Left hindlimb (tissue), 1 donor: ENCODE measurements at regions not wholly inside any gene's neighbourhood (a gene's known extent, or its start where the extent isn't known, plus 50 kb on each side); places are given as distances from the start of the nearest gene placed in this dataset.

Experiments used
- DNase-seq: peaks from one replicate; pipeline ENCODE4 v3.0.0-alpha.2; 2018

GRCh38 chr1:187454010-187454409 is 625.3 kb downstream of the PLA2G4A start:
- DNase-seq: no peak

GRCh38 chr1:187456446-187456845 is 627.7 kb downstream of the PLA2G4A start:
- no peak for DNase-seq

- no peak for DNase-seq
Measured at GRCh38 chr1:187460093-187460492, 631.3 kb downstream of the PLA2G4A start.

GRCh38 chr1:187464320-187464719 is 635.6 kb downstream of the PLA2G4A start:
- DNase-seq: no peak

DNA sequence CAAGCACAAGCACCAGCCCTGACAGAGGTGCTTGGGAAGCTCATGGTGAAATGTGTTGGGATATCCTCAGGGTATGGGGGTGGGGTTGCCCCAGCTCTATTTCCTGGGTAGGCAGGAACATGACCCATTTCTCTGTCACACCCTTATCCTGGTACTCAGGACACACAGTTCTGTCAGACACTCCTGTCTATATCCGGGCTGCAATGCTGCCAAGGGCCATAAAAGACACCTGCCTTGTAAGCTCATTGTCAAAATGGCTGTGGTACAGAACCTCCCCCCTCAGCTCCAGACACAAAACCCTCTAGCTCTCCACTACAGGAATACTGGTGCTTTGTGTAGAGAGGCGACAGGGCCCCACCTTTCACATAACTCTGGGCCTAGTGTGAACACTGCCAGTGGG is 636.7 kb downstream of the PLA2G4A start:
- no peak for DNase-seq

DNA sequence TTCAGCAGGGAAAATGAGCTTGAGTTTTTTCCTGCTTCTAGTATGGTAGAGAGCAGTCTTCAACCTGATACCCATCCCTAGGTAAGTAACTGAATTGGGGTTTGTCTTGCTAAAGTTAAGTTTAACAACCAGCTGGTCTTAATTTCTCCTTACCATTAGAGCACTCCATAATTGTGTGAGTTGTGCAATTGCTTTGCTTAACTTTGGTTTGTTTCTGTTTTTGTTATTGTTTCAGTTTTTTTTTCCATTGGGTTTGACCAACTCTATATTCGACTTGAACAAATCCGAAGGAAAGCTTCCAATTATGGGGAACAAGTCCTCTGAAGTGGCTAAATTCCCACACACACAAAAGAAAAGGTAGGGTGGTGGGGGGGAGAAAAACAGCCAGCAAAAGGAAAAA is 641.1 kb downstream of the PLA2G4A start:
- DNase-seq: no peak

DNA sequence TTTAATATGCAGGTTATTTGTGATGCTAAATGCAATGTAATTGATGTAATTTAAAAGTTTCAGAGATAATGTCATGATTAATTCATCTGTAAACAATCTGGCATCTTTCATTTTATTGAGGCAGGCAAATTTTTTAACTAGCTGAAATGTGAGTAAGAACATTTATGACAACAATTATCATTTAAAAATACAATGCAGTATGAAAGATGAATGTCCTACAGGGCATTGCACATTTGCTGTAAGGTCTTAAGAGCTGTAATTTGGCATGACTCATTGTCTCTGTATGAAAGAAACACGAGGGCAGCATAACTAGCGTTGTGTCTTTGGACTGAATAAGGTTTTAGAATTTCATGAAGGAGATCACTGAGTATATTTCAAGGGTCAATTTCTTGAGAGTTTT is 642.8 kb downstream of the PLA2G4A start:
- no peak for DNase-seq

- DNase-seq: no peak
Measured at GRCh38 chr1:187474336-187474735, 645.6 kb downstream of the PLA2G4A start.

GRCh38 chr1:187476671-187477070 is 647.9 kb downstream of the PLA2G4A start:
- DNase-seq: no peak

GRCh38 chr1:187477103-187477502 is 648.4 kb downstream of the PLA2G4A start:
- no peak for DNase-seq

GRCh38 chr1:187477535-187477934 is 648.8 kb downstream of the PLA2G4A start:
- no peak for DNase-seq

DNA sequence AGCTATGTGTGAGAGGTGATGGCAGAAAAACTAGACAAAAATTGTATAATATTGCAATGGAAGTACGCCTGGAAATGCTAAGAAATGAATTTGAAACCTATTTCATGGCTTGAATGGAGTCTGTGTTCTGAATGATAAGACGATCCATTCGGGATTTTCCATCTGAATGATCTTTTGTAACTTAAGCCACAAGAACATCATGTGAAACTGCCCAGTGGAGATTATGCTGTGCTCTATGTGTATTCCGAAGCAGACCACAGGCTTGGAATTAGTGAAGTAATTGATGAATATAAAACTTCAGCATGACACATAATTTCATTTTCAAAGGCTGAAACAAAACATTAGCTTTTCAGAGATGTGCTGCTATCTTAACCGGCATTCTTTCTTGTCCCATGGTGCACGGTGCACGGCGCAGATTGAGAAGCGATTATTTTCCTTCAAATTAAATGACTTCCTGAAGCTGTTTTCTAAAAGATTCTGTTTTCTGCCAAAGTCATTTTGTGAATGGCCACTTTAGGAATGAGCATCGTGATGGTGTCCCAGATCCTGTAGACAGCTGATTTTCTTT is 652.9 kb downstream of the PLA2G4A start:
- no peak for DNase-seq

GRCh38 chr1:187490266-187490665 is 661.5 kb downstream of the PLA2G4A start:
- DNase-seq: no peak

DNA sequence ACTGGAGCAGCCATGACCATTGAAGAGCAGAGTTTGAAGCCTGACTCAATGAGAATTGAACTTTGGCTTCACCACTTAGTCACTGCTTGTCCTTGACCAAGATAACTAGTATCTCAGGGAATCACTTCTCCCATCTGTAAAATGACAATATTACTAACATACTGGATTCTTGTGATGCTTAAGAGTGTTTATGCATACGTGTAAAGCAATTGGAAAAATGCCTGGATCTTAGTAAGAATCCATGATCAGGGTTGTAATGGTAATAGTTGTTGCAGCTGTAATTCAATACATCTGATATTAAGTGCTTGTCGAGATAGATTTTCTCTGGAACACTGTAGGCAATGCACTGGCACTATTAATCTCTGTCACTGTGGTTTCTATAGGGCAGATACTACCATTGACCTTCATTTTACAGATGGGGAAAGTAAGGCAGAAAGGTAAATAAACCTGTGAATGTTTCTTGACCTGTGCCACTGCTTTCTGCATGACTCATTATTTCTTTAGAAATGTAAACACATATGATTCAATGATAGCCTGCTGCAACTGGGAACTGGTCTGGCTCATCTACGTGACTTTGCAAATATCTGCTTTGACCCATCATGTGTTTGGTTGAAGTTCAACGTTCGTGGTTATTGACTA is 662.5 kb downstream of the PLA2G4A start:
- DNase-seq: no peak

GRCh38 chr1:187498028-187498427 is 669.3 kb downstream of the PLA2G4A start:
- no peak for DNase-seq

DNA sequence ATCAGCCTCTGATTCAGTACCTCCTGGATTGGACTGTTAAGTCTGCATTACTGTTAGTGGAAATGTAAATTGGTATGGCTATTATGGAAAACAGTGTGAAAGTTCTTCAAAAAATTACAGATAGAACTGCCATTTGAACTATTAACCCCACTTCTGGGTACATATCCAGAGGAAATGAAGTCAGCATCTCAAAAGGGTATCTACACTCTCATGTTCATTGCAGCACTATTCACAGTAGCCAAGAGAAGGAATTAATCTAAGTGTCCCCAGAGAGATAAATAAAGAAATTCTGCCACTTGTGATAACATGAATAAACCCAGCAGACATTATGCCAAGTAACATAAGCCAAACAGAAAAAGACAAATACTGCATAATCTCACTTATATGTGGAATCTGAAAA is 676.0 kb downstream of the PLA2G4A start:
- DNase-seq: no peak

DNA sequence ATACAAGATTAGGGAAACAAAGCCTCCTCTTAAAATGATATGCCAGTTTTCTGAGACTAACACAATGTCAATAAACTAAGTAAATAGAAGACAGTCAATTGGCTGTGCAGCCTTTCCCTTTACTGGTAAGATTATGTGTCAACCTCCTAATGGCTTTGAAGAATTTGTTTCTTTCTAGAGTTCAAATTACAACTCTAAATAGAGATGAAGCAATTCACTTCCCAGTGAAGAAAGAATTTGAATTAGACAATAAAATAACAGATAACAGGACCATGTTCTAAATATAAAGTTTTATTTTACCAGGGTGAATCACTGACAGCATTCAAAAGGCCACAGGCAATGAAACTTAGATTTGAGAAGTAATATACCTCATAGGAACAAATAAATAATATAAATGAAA is 680.3 kb downstream of the PLA2G4A start:
- DNase-seq: no peak

GRCh38 chr1:187513190-187513589 is 684.4 kb downstream of the PLA2G4A start:
- no peak for DNase-seq

- DNase-seq: no peak
Measured at GRCh38 chr1:187514110-187514509, 685.4 kb downstream of the PLA2G4A start.

DNA sequence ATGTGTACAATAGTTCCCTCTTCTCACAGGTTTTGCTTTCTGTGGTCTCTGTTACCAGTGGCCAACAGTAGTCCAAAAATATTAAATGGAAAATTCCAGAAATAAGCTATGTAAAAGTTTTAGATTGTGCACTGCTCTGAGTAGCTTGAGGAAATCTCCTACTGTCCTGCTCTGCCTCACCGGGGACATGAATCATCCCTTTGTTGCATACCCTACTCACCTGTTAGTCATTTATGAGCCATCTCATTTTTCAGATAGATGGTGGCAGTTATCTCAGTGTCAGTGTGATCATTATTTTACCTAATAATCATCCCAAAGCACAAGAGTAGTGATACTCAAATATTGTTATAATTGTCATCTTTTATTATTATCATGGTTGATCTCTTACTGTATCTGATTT is 688.1 kb downstream of the PLA2G4A start:
- no peak for DNase-seq

- DNase-seq: no peak
Measured at GRCh38 chr1:187517546-187517945, 688.8 kb downstream of the PLA2G4A start.

DNA sequence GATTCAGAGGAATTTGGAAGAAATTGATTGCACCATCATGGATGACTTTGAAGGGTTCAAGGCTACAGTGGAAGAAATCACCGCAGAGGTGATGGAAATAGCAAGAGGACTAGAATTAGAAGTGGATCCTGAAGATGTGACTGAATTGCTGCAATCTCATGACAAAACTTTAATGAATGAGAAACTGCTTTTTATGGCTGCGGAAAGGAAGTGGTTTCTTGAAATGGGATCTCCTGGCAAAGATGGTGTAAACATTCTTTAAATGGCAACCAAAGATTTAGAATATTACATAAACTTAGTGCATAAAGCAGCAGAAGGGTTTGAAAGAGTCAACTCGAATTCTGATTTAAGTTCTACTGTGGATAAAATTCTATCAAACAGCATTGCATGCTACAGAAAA is 698.6 kb downstream of the PLA2G4A start:
- DNase-seq: no peak

GRCh38 chr1:187537936-187538335 is 709.2 kb downstream of the PLA2G4A start:
- no peak for DNase-seq

GRCh38 chr1:187549540-187549939 is 720.8 kb downstream of the PLA2G4A start:
- no peak for DNase-seq

- no peak for DNase-seq
Measured at GRCh38 chr1:187551061-187551460, 722.3 kb downstream of the PLA2G4A start.
